Peyer's patch (tissue), 4 donors: ENCODE measurements at regions not wholly inside any gene's neighbourhood (a gene's known extent, or its start where the extent isn't known, plus 50 kb on each side); places are given as distances from the start of the nearest gene placed in this dataset.

Source experiments
- CTCF ChIP-seq, 6 experiments: fragments of 450-650 bp in 4 of 6; fragments of 200-600 bp in 2 of 6; sonication (generic) in 1 of 6; IDR thresholded peaks; one replicate each; pipeline ENCODE4 v1.5.1; 2017 to 2019; ENCODE audit warnings: antibody characterized with exemption in 6 of 6, mild to moderate bottlenecking in 3 of 6, moderate library complexity in 1 of 6
- POLR2A ChIP-seq, 2 donors: fragments of 450-650 bp; IDR thresholded peaks; one replicate each; pipeline ENCODE4 v1.5.1; 2017; ENCODE audit warnings: antibody characterized with exemption in 2 of 2, mild to moderate bottlenecking in 2 of 2, moderate library complexity in 2 of 2

DNA sequence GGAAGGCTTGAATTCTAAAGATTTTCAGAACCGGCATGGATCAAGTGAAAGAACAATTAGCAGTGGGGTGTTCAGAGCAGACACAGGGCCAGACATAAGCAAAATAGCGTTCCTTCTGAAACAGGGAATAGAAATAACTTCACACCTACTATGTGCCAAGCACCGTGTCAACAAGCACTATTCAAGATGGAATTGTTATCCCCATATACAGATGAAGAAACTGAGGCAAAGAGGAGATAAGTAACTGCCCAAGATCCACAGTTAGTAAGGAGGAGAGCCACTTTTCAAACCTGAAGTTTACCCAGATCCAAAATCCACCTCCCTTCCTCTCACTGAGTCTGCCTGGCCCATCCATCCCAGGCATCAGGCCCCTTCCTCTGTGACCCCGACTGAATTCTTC lies 73.6 kb upstream of the PIK3CG start:
- no peak for TF ChIP-seq POLR2A (IDR thresholded peaks at IDR 0.05)
- no peak for TF ChIP-seq CTCF (IDR thresholded peaks at IDR 0.05)
